ENCODE measurements at regions not wholly inside any gene's neighbourhood (a gene's known extent, or its start where the extent isn't known, plus 50 kb on each side); places are given as distances from the start of the nearest gene placed in this dataset.

- no peak for TF ChIP-seq POLR2AphosphoS5 (IDR thresholded peaks at IDR 0.05)
- TF ChIP-seq POLR2A (IDR thresholded peaks at IDR 0.05): no peak
- TF ChIP-seq CTCF (IDR thresholded peaks at IDR 0.05): no peak
- TF ChIP-seq EP300 (IDR thresholded peaks at IDR 0.05): no peak
These were observed 931.6 kb downstream of the EFNA5 start for GRCh38 chr5:106739127-106739526.

Measured in stomach (tissue), 4 donors.